GM12878 (cell line): ENCODE measurements at regions not wholly inside any gene's neighbourhood (a gene's known extent, or its start where the extent isn't known, plus 50 kb on each side); places are given as distances from the start of the nearest gene placed in this dataset.
"Not testable (repeated sequence)": the region's sequence is repeated elsewhere in the genome, so short reads cannot be mapped to it uniquely, and the experiment has no call there.

Experiments used
- ATAC-seq: fragments of 200-7000 bp; cut with Tn5 transposase; 3 replicates; pipeline ENCODE4 v1.9.1; 2020; ENCODE audit warnings: mild to moderate bottlenecking, moderate library complexity
- BruUV-seq: library from RNA; stranded (reverse); fragments of 400-500 nt; replicated peaks from 2 replicates; lab custom pipeline; 2021; lab: Mats Ljungman, UMichigan
- CTCF ChIA-PET: fragments of 300-600 bp; sonication (Branson Sonifier 250); formaldehyde crosslinking; extraction: SDS; loops from one replicate; lab custom pipeline; 2021; ENCODE audit warnings: inconsistent platforms; lab: Yijun Ruan, JAX
- POLR2A ChIA-PET: fragments of 350-600 bp; formaldehyde crosslinking; extraction: SDS; loops from one replicate; lab custom pipeline; 2021; ENCODE audit warnings: inconsistent platforms; lab: Charles Lee
- RAD21 ChIA-PET: fragments of 300-600 bp; sonication (Branson Sonifier 250); formaldehyde crosslinking; loops from one replicate; lab custom pipeline; 2023; ENCODE audit warnings: antibody characterized with exemption; ENCODE audit not compliant: unreplicated experiment; lab: Charles Lee
- SMC1A ChIA-PET: fragments of 300-600 bp; sonication (Branson Sonifier 250); formaldehyde crosslinking; loops from one replicate; lab custom pipeline; 2023; ENCODE audit not compliant: unreplicated experiment, uncharacterized antibody; lab: Charles Lee
- DNase-seq: peaks from one replicate; pipeline ENCODE4 v3.0.0-alpha.2; 2011; ENCODE audit warnings: low read depth, low spot score
- FAIRE-seq: peaks from 3 replicates; lab custom pipeline; 2011; peaks lifted over from hg19 to GRCh38; lab: Jason Lieb, UNC
- H2AFZ ChIP-seq: 2 replicates; pipeline ENCODE4 v1.6.0; 2011; ENCODE audit warnings: low read depth, low read length, control low read depth; ENCODE audit not compliant: control insufficient read depth
- H3K27ac ChIP-seq: 2 replicates; pipeline ENCODE4 v1.5.1; 2011; ENCODE audit warnings: control low read depth; ENCODE audit not compliant: control insufficient read depth, insufficient read depth
- H3K27me3 ChIP-seq, 2 experiments: replicated peaks in 1 of 2; 2 replicates each; pipeline versions ENCODE4 v1.6.0 to v1.6.1; 2011; ENCODE audit warnings: low read length in 1 of 2; ENCODE audit not compliant: control insufficient read depth in 2 of 2, insufficient read depth in 2 of 2
- H3K36me3 ChIP-seq, 2 experiments: 2 replicates each; pipeline ENCODE4 v1.5.1; 2011; ENCODE audit warnings: low read length in 1 of 2; ENCODE audit not compliant: control insufficient read depth in 2 of 2, insufficient read depth in 2 of 2
- H3K4me1 ChIP-seq: 2 replicates; pipeline ENCODE4 v1.6.1; 2011; ENCODE audit warnings: mild to moderate bottlenecking, low read length, moderate library complexity, mixed read lengths; ENCODE audit not compliant: control insufficient read depth, insufficient read depth
- H3K4me2 ChIP-seq: 2 replicates; pipeline ENCODE4 v1.6.0; 2011; ENCODE audit warnings: control low read depth; ENCODE audit not compliant: control insufficient read depth, insufficient read depth
- H3K4me3 ChIP-seq: fragments of 200-600 bp; sonication (generic); 2 replicates; pipeline ENCODE4 v1.5.1; 2016
- H3K79me2 ChIP-seq: 2 replicates; pipeline ENCODE4 v1.6.0; 2011; ENCODE audit warnings: low read length; ENCODE audit not compliant: control insufficient read depth, insufficient read depth
- H3K9ac ChIP-seq: 2 replicates; pipeline ENCODE4 v1.8.0; 2011; ENCODE audit warnings: low read length, control low read depth, mixed read lengths; ENCODE audit not compliant: control insufficient read depth, insufficient read depth
- H3K9me3 ChIP-seq: replicated peaks from 3 replicates; pipeline ENCODE4 v1.5.1; 2011; ENCODE audit warnings: mild to moderate bottlenecking, low read length; ENCODE audit not compliant: control insufficient read depth, insufficient read depth
- H4K20me1 ChIP-seq: 2 replicates; pipeline ENCODE4 v1.6.0; 2011; ENCODE audit not compliant: control insufficient read depth, insufficient read depth
- WGBS: methylation state at CpG from one replicate; pipeline ENCODE4 v1.1.6; 2016; ENCODE audit warnings: low lambda C conversion rate; ENCODE audit not compliant: insufficient replicate concordance, insufficient coverage; ENCODE audit errors: missing lambda C conversion rate; 5-methylcytosine and 5-hydroxymethylcytosine counted together
- in situ Hi-C: fragments of 300-500 bp; cut with MboI; formaldehyde crosslinking; loops from 9 replicates; pipeline ENCODE4 v1.14.3; 2018; ENCODE audit warnings: mixed read lengths
- intact Hi-C: fragments of 100-400 bp; cut with micrococcal nuclease; formaldehyde crosslinking; loops from one replicate; pipeline ENCODE4 v1.14.2; 2022; ENCODE audit not compliant: unreplicated experiment

DNA sequence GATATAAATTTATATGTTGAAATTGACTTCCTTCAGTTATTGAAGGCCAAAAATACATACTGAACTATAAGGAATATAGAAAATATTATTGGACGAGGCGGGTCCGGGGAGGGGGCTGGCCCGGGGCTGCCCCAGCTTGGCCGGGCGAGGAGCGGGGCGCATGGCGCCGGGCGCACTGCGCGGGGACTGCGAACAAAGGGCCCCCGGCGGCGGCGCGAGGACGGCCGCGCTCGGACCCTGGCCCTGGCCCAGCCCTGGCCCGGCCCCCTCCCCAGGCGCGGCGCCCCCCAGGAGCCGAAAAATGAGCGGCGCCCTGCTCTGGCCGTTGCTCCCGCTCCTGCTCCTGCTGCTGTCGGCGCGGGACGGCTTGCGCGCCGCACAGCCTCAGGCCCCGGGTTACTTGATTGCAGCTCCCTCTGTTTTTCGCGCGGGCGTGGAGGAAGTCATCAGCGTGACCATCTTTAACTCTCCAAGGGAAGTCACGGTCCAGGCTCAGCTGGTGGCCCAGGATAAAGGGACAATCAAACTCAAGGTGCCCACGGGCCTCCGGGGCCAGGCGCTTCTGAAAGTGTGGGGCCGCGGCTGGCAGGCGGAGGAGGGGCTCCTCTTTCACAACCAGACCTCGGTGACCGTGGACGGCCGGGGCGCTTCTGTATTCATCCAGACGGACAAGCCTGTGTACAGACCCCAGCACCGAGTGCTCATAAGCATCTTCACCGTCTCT lies 1247.6 kb upstream of the PHF14 start:
- H3K36me3 ChIP-seq, CTCF ChIA-PET, RAD21 ChIA-PET: not testable (repeated sequence)

DNA sequence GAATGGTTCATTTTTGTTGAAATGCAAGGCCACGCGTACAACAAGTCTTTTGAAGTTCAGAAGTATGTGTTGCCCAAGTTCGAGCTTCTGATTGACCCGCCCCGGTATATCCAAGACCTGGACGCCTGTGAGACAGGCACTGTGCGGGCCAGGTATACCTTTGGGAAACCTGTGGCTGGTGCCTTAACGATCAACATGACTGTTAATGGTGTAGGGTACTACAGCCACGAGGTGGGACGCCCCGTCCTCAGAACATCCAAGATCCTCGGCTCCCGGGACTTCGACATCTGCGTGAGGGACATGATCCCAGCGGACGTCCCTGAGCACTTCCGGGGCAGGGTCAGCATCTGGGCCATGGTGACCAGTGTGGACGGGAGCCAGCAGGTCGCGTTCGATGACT lies 1246.9 kb upstream of the PHF14 start:
- H3K9ac ChIP-seq, H3K27ac ChIP-seq, intact Hi-C loops, ATAC-seq, H4K20me1 ChIP-seq, DNase-seq, CTCF ChIA-PET, H3K4me2 ChIP-seq, H3K9me3 ChIP-seq, H3K79me2 ChIP-seq, H3K27me3 ChIP-seq, in situ Hi-C loops, SMC1A ChIA-PET, FAIRE-seq, RAD21 ChIA-PET, H3K4me3 ChIP-seq, H2AFZ ChIP-seq, H3K4me1 ChIP-seq, H3K36me3 ChIP-seq, BruUV-seq, POLR2A ChIA-PET: not testable (repeated sequence)
- WGBS = 79% methylated on average over 12 of the region's 22 CpGs

More for the DNA sequence above, 1247.6 kb upstream of the PHF14 start:
- intact Hi-C loops, H3K27me3 ChIP-seq, FAIRE-seq, H3K4me3 ChIP-seq, DNase-seq, H3K27ac ChIP-seq, H4K20me1 ChIP-seq, BruUV-seq, ATAC-seq, H3K4me2 ChIP-seq, SMC1A ChIA-PET, H3K79me2 ChIP-seq, H2AFZ ChIP-seq, H3K9ac ChIP-seq, H3K4me1 ChIP-seq, POLR2A ChIA-PET, in situ Hi-C loops, H3K9me3 ChIP-seq: not testable (repeated sequence)
- 70% methylated on average over 21 of the region's 60 CpGs for WGBS

DNA sequence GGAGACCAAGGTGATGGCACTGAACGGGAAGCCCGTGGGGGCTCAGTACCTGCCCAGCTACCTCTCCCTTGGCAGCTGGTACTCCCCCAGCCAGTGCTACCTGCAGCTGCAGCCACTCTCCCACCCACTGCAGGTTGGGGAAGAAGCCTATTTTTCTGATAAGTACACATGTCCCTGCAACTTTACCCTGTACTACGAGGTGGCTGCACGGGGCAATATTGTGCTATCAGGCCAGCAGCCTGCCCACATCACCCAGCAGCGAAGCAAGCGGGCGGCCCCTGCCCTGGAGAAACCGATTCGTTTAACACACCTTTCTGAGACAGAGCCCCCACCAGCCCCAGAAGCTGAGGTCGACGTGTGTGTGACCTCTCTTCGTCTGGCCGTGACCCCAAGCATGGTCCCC lies 1246.2 kb upstream of the PHF14 start:
- BruUV-seq, ATAC-seq, SMC1A ChIA-PET, H3K9ac ChIP-seq, H3K9me3 ChIP-seq, FAIRE-seq, CTCF ChIA-PET, H3K4me1 ChIP-seq, H3K36me3 ChIP-seq, H4K20me1 ChIP-seq, H3K4me3 ChIP-seq, intact Hi-C loops, H3K4me2 ChIP-seq, H3K79me2 ChIP-seq, in situ Hi-C loops, RAD21 ChIA-PET, DNase-seq, H3K27me3 ChIP-seq, H3K27ac ChIP-seq, POLR2A ChIA-PET, H2AFZ ChIP-seq: not testable (repeated sequence)
- WGBS = 31% methylated on average over 13 of the region's 13 CpGs

GRCh38 chr7:9728014-9728657 lies 1245.5 kb upstream of the PHF14 start:
- CTCF ChIA-PET, H2AFZ ChIP-seq, H3K4me3 ChIP-seq, H3K9ac ChIP-seq, H3K4me2 ChIP-seq, FAIRE-seq, POLR2A ChIA-PET, H3K9me3 ChIP-seq, SMC1A ChIA-PET, DNase-seq, H3K4me1 ChIP-seq, H3K27ac ChIP-seq, H3K36me3 ChIP-seq, H3K27me3 ChIP-seq, in situ Hi-C loops, BruUV-seq, H4K20me1 ChIP-seq, ATAC-seq, H3K79me2 ChIP-seq, intact Hi-C loops, RAD21 ChIA-PET: not testable (repeated sequence)
- 68% methylated on average over 17 of the region's 17 CpGs for WGBS
